ENCODE measurements at regions not wholly inside any gene's neighbourhood (a gene's known extent, or its start where the extent isn't known, plus 50 kb on each side); places are given as distances from the start of the nearest gene placed in this dataset.

GRCh38 chr6:28767133-28767532 lies 156.7 kb downstream of the TRIM27 start:
- DNase-seq (ENCODE audit: low read depth, low spot score), result no peak

GRCh38 chr6:28767691-28768090 lies 156.1 kb downstream of the TRIM27 start:
- no peak for DNase-seq (ENCODE audit: low read depth, low spot score)

- no peak for DNase-seq (ENCODE audit: low read depth, low spot score)
These were observed 155.4 kb downstream of the TRIM27 start for GRCh38 chr6:28768187-28768913.

GRCh38 chr6:28769626-28770402 lies 154.0 kb downstream of the TRIM27 start:
- DNase-seq (ENCODE audit: low read depth, low spot score), result peak; percentile 67

- no peak for DNase-seq (ENCODE audit: low read depth, low spot score)
These were observed 153.1 kb downstream of the TRIM27 start for GRCh38 chr6:28770732-28771131.

- no peak for DNase-seq (ENCODE audit: low read depth, low spot score)
These were observed 152.2 kb downstream of the TRIM27 start for GRCh38 chr6:28771401-28772267.

GRCh38 chr6:28772480-28773381 lies 151.1 kb downstream of the TRIM27 start:
- no peak for DNase-seq (ENCODE audit: low read depth, low spot score)

GRCh38 chr6:28774292-28775051 lies 149.3 kb downstream of the TRIM27 start:
- no peak for DNase-seq (ENCODE audit: low read depth, low spot score)

GRCh38 chr6:28775052-28775376 lies 148.8 kb downstream of the TRIM27 start:
- no peak for DNase-seq (ENCODE audit: low read depth, low spot score)

- no peak for DNase-seq (ENCODE audit: low read depth, low spot score)
These were observed 148.2 kb downstream of the TRIM27 start for GRCh38 chr6:28775405-28776129.

- no peak for DNase-seq (ENCODE audit: low read depth, low spot score)
These were observed 147.3 kb downstream of the TRIM27 start for GRCh38 chr6:28776269-28777146.

- DNase-seq (ENCODE audit: low read depth, low spot score), result no peak
These were observed 146.7 kb downstream of the TRIM27 start for GRCh38 chr6:28777147-28777461.

GRCh38 chr6:28782113-28782673 lies 141.6 kb downstream of the TRIM27 start:
- no peak for DNase-seq (ENCODE audit: low read depth, low spot score)

GRCh38 chr6:28785962-28786679 lies 137.7 kb downstream of the TRIM27 start:
- no peak for DNase-seq (ENCODE audit: low read depth, low spot score)

GRCh38 chr6:28789553-28790083 lies 134.2 kb downstream of the TRIM27 start:
- peak; percentile 61 for DNase-seq (ENCODE audit: low read depth, low spot score)

GRCh38 chr6:28791002-28791383 lies 132.8 kb downstream of the TRIM27 start:
- DNase-seq (ENCODE audit: low read depth, low spot score), result no peak

GRCh38 chr6:28794175-28795002 lies 129.4 kb downstream of the TRIM27 start:
- DNase-seq (ENCODE audit: low read depth, low spot score), result peak; percentile 44

Data from astrocyte of the hippocampus (primary cell).